ENCODE measurements at regions not wholly inside any gene's neighbourhood (a gene's known extent, or its start where the extent isn't known, plus 50 kb on each side); places are given as distances from the start of the nearest gene placed in this dataset.

- TF ChIP-seq CTCF (IDR thresholded peaks at IDR 0.05) = no peak
- TF ChIP-seq POLR2A (IDR thresholded peaks at IDR 0.05) = no peak
- no peak for TF ChIP-seq POLR2AphosphoS5 (IDR thresholded peaks at IDR 0.05)
Observed at GRCh38 chr20:52256454-52256853, 64.9 kb upstream of the ZFP64 start.

Data from gastroesophageal sphincter (tissue), 3 donors.